ENCODE measurements at regions not wholly inside any gene's neighbourhood (a gene's known extent, or its start where the extent isn't known, plus 50 kb on each side); places are given as distances from the start of the nearest gene placed in this dataset.

DNA sequence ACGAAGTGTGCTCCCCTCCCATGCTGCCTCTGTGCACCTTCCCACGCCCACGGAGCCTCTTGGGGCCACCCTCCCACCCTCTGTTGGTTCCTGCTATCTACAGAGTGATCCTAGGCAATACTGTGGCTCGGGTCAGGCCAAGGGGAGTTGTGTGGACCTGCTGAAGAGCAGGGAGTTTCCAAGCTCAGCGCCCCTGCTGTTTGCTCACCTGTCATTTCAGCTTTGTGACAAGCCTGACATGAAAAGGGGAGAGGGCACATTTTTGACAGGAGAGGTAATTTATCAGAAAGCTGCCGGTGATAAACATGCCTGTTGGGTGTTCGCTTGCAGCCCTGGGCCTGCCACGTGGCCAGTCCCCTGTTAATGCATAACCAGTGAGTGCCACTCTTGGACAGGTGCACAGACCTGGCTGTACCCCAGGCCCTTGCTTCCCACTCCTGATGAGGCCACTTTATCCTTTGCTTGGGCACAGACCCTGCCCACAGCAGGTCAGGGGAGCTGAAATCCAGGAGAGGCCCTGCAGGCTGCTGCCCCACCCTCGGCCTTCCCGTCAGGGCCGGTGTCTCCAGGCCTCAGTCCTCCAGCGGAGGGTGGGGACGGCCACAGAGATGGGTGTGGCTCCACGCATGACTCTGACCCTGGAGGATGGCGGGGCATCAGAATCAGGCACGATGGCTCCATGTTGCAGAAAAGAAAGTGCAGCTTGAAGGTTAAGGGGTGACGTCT, 201.5 kb upstream of the GPR12 start (continued):
- TF ChIP-seq, protein P1, sequence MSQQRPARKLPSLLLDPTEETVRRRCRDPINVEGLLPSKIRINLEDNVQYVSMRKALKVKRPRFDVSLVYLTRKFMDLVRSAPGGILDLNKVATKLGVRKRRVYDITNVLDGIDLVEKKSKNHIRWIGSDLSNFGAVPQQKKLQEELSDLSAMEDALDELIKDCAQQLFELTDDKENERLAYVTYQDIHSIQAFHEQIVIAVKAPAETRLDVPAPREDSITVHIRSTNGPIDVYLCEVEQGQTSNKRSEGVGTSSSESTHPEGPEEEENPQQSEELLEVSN (IDR thresholded peaks at IDR 0.05) = no peak
- TF ChIP-seq, protein P2, sequence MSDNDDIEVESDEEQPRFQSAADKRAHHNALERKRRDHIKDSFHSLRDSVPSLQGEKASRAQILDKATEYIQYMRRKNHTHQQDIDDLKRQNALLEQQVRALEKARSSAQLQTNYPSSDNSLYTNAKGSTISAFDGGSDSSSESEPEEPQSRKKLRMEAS (IDR thresholded peaks at IDR 0.05) = no peak
- TF ChIP-seq SP2 (IDR thresholded peaks at IDR 0.05; ENCODE audit: low read length) = no peak
- TF ChIP-seq TAF7 (optimal IDR thresholded peaks at IDR 0.05; ENCODE audit: borderline replicate concordance, low read depth, low read length) = no peak
- TF ChIP-seq KDM5A (IDR thresholded peaks at IDR 0.05; ENCODE audit: low read length) = no peak
- no peak for TF ChIP-seq EGR1 (IDR thresholded peaks at IDR 0.05; ENCODE audit: borderline replicate concordance, low read depth, low read length)

All from H1 (cell line).